ENCODE measurements at regions not wholly inside any gene's neighbourhood (a gene's known extent, or its start where the extent isn't known, plus 50 kb on each side); places are given as distances from the start of the nearest gene placed in this dataset.

DNA sequence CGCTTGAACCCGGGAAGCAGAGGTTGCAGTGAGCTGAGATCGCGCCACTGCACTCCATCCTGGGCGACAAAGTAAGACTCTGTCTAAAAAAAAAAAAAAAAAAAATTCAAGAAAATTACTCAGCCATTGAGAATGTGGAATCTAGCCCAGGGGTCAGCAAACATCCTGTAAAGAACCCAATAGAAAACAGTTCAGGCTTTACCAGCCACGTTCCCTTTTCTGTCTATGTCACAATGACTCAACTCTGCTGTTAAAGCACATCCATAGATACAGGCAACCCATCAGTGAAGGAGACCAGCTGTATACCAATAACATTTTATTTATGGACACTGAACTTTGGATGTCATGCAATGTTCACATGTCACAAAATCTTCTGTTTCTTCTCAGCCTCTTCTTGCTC is 435.6 kb upstream of the GYPC start:
- TF ChIP-seq, protein P1, sequence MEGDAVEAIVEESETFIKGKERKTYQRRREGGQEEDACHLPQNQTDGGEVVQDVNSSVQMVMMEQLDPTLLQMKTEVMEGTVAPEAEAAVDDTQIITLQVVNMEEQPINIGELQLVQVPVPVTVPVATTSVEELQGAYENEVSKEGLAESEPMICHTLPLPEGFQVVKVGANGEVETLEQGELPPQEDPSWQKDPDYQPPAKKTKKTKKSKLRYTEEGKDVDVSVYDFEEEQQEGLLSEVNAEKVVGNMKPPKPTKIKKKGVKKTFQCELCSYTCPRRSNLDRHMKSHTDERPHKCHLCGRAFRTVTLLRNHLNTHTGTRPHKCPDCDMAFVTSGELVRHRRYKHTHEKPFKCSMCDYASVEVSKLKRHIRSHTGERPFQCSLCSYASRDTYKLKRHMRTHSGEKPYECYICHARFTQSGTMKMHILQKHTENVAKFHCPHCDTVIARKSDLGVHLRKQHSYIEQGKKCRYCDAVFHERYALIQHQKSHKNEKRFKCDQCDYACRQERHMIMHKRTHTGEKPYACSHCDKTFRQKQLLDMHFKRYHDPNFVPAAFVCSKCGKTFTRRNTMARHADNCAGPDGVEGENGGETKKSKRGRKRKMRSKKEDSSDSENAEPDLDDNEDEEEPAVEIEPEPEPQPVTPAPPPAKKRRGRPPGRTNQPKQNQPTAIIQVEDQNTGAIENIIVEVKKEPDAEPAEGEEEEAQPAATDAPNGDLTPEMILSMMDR (IDR thresholded peaks at IDR 0.05): no peak
- TF ChIP-seq ZFX (IDR thresholded peaks at IDR 0.05; ENCODE audit: borderline replicate concordance): no peak
- no peak overlapping the region for H3K27ac ChIP-seq

DNA sequence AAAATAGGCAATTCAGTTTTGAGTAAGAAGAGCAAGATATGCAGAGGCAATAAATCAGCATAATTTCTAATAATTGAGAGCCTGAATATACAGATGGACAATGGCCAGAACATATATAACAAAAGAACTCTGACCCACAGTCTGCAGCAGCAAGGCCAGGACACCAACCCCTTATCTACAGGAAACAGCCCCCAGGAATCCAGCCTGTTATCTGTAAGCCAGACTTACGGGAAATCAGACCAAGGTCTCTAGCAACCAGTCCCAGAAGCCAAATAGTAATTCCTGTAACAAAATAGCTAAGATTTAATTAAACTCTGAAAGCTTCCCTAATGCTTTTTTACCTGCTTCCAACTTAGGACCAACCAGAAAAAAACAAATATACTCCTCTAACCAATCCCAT is 434.5 kb upstream of the GYPC start:
- no peak overlapping the region for H3K27ac ChIP-seq
- TF ChIP-seq, protein P1 (IDR thresholded peaks at IDR 0.05): no peak
- TF ChIP-seq ZFX (IDR thresholded peaks at IDR 0.05; ENCODE audit: borderline replicate concordance): no peak

DNA sequence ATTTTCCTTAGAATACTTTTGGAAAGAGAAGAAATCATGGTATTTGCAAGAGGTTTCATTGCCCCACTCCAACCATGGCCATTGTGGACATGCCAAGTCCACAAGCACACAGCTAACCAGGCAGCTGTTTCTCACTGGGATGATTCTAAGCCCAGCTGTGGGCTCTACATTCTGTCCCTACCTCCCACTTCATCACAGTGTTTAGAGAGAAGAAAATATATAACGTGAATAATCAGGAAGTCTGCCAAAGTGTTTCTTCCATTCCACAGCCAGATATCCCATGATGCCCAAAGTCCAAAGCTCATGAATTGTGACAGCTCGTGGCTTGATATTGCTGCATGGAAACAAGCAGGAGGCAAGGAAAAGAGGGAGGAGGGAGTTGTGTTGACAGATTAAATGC is 433.7 kb upstream of the GYPC start:
- TF ChIP-seq, protein P1 (IDR thresholded peaks at IDR 0.05): no peak
- TF ChIP-seq ZFX (IDR thresholded peaks at IDR 0.05; ENCODE audit: borderline replicate concordance): no peak
- no peak overlapping the region for H3K27ac ChIP-seq

DNA sequence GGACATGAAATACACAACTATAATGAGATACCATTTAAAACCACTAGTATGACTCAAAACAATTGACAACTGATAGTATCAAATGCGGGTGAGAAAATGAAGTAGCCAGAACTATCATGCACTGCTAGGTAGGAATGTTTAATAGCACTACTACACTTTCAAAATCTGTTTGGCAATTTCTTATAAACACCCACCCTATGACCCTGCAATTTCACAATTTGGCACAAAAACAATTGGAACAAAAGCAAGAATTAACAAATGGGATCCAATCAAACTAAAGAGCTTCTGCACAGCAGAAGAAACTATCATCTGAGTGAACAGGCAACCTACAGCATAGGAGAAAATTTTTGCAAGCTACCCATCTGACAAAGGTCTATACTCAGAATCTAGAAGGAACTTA is 431.2 kb upstream of the GYPC start:
- TF ChIP-seq ZFX (IDR thresholded peaks at IDR 0.05; ENCODE audit: borderline replicate concordance): no peak
- TF ChIP-seq, protein P1 (IDR thresholded peaks at IDR 0.05): no peak
- H3K27ac ChIP-seq: no peak overlapping the region

DNA sequence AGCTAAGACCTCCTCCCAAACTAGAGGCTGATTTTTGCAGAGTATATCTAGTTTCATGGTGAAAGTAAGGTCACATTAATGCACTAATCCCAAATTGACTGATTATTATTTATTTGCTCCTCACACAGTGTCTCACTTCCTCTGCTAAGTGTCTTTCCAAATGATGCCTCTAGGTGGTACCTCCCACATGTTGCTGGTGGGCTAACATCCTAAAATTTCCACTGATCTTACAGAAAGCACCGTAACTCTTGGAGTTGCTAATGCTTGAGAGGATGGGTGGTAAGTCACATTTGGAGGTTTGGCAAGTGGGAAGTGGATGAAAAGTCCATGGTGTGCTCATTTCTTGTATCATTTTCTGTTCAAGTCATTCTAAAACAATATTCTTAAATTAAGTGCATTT is 428.7 kb upstream of the GYPC start:
- no peak overlapping the region for H3K27ac ChIP-seq
- TF ChIP-seq, protein P1 (IDR thresholded peaks at IDR 0.05): 0 out of 2 replicates have a peak, but pooled peaks have one; percentile 4
- TF ChIP-seq ZFX (IDR thresholded peaks at IDR 0.05; ENCODE audit: borderline replicate concordance): no peak

DNA sequence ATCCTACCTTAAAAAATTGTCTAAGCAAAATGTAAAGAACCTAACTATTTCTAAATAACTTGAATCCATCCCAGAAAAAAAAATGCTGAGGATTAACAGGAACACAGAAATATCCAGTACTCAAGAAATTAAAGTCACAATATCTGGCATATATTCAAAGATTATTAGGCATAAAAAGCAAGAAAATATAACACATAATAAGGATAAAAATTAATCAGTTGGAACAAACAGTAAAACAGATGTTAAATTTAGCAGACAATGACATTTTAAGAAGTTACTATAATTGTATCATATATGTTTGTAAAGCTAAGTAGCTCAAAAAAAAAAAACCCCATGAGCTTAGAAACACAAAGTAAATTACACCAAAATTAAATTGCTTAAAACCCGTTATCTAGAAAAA is 427.4 kb upstream of the GYPC start:
- TF ChIP-seq, protein P1 (IDR thresholded peaks at IDR 0.05): no peak
- TF ChIP-seq ZFX (IDR thresholded peaks at IDR 0.05; ENCODE audit: borderline replicate concordance): no peak
- no peak overlapping the region for H3K27ac ChIP-seq

DNA sequence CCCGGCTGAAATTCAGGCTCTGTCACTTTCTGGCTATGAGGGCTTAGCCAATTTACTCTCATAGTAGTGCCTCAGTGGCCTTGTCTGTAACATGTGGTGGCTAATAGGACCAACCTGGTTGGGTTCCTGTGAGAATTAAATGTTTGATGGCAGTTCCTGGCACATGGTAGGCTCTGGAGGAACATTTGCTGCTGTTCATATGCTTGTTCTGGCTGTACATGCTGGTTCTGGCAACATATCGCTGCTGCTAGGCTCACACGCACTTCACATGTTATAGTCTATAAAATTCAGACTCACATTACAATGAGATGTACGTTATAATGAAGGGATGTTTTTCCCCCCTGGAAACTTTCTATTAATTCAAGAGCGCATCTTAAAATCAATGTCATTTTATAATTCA is 417.7 kb upstream of the GYPC start:
- no peak for TF ChIP-seq ZFX (IDR thresholded peaks at IDR 0.05; ENCODE audit: borderline replicate concordance)
- TF ChIP-seq, protein P1 (IDR thresholded peaks at IDR 0.05): no peak
- H3K27ac ChIP-seq: no peak overlapping the region

Data from 22Rv1 (cell line).